H1 (cell line): ENCODE measurements at regions not wholly inside any gene's neighbourhood (a gene's known extent, or its start where the extent isn't known, plus 50 kb on each side); places are given as distances from the start of the nearest gene placed in this dataset.

Source experiments
- CHD1 ChIP-seq: IDR thresholded peaks from 2 replicates; pipeline ENCODE4 v1.6.1; 2012; ENCODE audit warnings: low read depth, low read length, improper control_type of control experiment
- CHD2 ChIP-seq: IDR thresholded peaks from 2 replicates; pipeline ENCODE4 v1.6.1; 2012; ENCODE audit warnings: low read length, improper control_type of control experiment
- CTCF ChIP-seq, 3 experiments: IDR thresholded peaks; 1 replicate in 2 of 3; 2 replicates in 1 of 3; pipeline versions ENCODE4 v1.5.1 to v1.6.1; 2011; ENCODE audit warnings: low read length in 3 of 3, mild to moderate bottlenecking in 3 of 3, inconsistent platforms in 2 of 3, low read depth in 1 of 3, moderate library complexity in 1 of 3; ENCODE audit not compliant: insufficient read depth in 1 of 3; ENCODE audit errors: control extremely low read depth in 1 of 3
- EZH2 ChIP-seq: fragments of 200-600 bp; sonication (generic); IDR thresholded peaks from 2 replicates; pipeline ENCODE4 v1.7.1; 2012; ENCODE audit warnings: low read depth, mild to moderate bottlenecking, moderate library complexity, low read length, inconsistent platforms; ENCODE audit not compliant: severe bottlenecking
- GABPA ChIP-seq: IDR thresholded peaks from 2 replicates; pipeline ENCODE4 v1.6.1; 2011; ENCODE audit warnings: mild to moderate bottlenecking, low read length, moderate library complexity, borderline replicate concordance; ENCODE audit not compliant: insufficient read depth
- KDM1A ChIP-seq: fragments of 200-600, 300-600 bp; sonication (generic); IDR thresholded peaks from 2 replicates; pipeline ENCODE4 v1.7.1; 2016; ENCODE audit warnings: mild to moderate bottlenecking, low read length, borderline replicate concordance
- MAFK ChIP-seq: IDR thresholded peaks from 2 replicates; pipeline ENCODE4 v1.6.1; 2012; ENCODE audit warnings: low read depth, mild to moderate bottlenecking, improper control_type of control experiment, low read length
- POLR2A ChIP-seq, 2 experiments: IDR thresholded peaks; 1 replicate in 1 of 2; 2 replicates in 1 of 2; pipeline ENCODE4 v1.6.1; 2011; ENCODE audit warnings: low read depth in 2 of 2, low read length in 2 of 2, mild to moderate bottlenecking in 2 of 2; ENCODE audit errors: control extremely low read depth in 1 of 2
- RFX5 ChIP-seq: IDR thresholded peaks from 2 replicates; pipeline ENCODE4 v1.6.1; 2011; ENCODE audit warnings: low read depth, low read length, improper control_type of control experiment, borderline replicate concordance
- RNF2 ChIP-seq: fragments of 200-900, 300-1000 bp; sonication (generic); IDR thresholded peaks from 2 replicates; pipeline ENCODE4 v1.7.1; 2016; ENCODE audit warnings: borderline replicate concordance, low read depth, mild to moderate bottlenecking, antibody characterized with exemption, low read length; ENCODE audit not compliant: poor library complexity, severe bottlenecking; ENCODE audit errors: missing control alignments
- SP4 ChIP-seq: IDR thresholded peaks from 2 replicates; pipeline ENCODE4 v1.6.1; 2012; ENCODE audit warnings: low read length, inconsistent platforms
- YY1 ChIP-seq: IDR thresholded peaks from 2 replicates; pipeline ENCODE4 v1.6.1; 2011; ENCODE audit warnings: low read depth, mild to moderate bottlenecking, low read length

- TF ChIP-seq MAFK = no peak
- no peak for TF ChIP-seq CTCF (IDR thresholded peaks at IDR 0.05; ENCODE audit: control extremely low read depth in 1 of 3, insufficient read depth in 1 of 3, low read depth in 1 of 3, low read length in 3 of 3)
- no peak for TF ChIP-seq KDM1A
- no peak for TF ChIP-seq YY1
- TF ChIP-seq GABPA = no peak
- TF ChIP-seq POLR2A (IDR thresholded peaks at IDR 0.05; ENCODE audit: control extremely low read depth in 1 of 2, low read depth in 2 of 2, low read length in 2 of 2) = no peak
- TF ChIP-seq CHD1 = no peak
- TF ChIP-seq CHD2 = no peak
- TF ChIP-seq RFX5 = no peak
- TF ChIP-seq RNF2 = no peak
- TF ChIP-seq EZH2 = no peak
- TF ChIP-seq SP4 = no peak
Observed at GRCh38 chr12:58452546-58452945, 467.8 kb downstream of the LRIG3 start.
